HG03460 (cell line): ENCODE measurements at regions not wholly inside any gene's neighbourhood (a gene's known extent, or its start where the extent isn't known, plus 50 kb on each side); places are given as distances from the start of the nearest gene placed in this dataset.
A peak's percentile ranks its signal among the peaks of the same experiment; 100 is the strongest.

Experiments used
- ATAC-seq: cut with Tn5 transposase; IDR thresholded peaks from one replicate; pipeline ENCODE4 v1.9.1; 2021; ENCODE audit not compliant: unreplicated experiment

- no peak for ATAC-seq
Measured at GRCh38 chr6:156166093-156166492, 611.1 kb upstream of the ARID1B start.

- no peak for ATAC-seq
Measured at GRCh38 chr6:156164701-156165452, 612.3 kb upstream of the ARID1B start.

- no peak for ATAC-seq
Measured at GRCh38 chr6:156163311-156163710, 613.9 kb upstream of the ARID1B start.

- ATAC-seq, result no peak
Measured at GRCh38 chr6:156161471-156161870, 615.7 kb upstream of the ARID1B start.

- ATAC-seq, result no peak
Measured at GRCh38 chr6:156160795-156161165, 616.4 kb upstream of the ARID1B start.

GRCh38 chr6:156160007-156160794 is 617.0 kb upstream of the ARID1B start:
- ATAC-seq, result no peak

- ATAC-seq, result no peak
Measured at GRCh38 chr6:156154896-156155295, 622.3 kb upstream of the ARID1B start.

- no peak for ATAC-seq
Measured at GRCh38 chr6:156150391-156150790, 626.8 kb upstream of the ARID1B start.

- no peak for ATAC-seq
Measured at GRCh38 chr6:156146891-156147290, 630.3 kb upstream of the ARID1B start.

- peak; percentile 97 for ATAC-seq
Measured at GRCh38 chr6:156131221-156131903, 645.8 kb upstream of the ARID1B start.

GRCh38 chr6:156126535-156126934 is 650.6 kb upstream of the ARID1B start:
- ATAC-seq, result no peak

GRCh38 chr6:156125844-156126243 is 651.3 kb upstream of the ARID1B start:
- no peak for ATAC-seq

- ATAC-seq, result no peak
Measured at GRCh38 chr6:156123731-156124130, 653.4 kb upstream of the ARID1B start.

- no peak for ATAC-seq
Measured at GRCh38 chr6:156121973-156122372, 655.2 kb upstream of the ARID1B start.

GRCh38 chr6:156114541-156114940 is 658.9 kb upstream of the NOX3 start:
- no peak for ATAC-seq

- no peak for ATAC-seq
Measured at GRCh38 chr6:156113631-156114030, 658.0 kb upstream of the NOX3 start.

- no peak for ATAC-seq
Measured at GRCh38 chr6:156111913-156112312, 656.3 kb upstream of the NOX3 start.

- no peak for ATAC-seq
Measured at GRCh38 chr6:156110249-156110648, 654.6 kb upstream of the NOX3 start.

- ATAC-seq, result no peak
Measured at GRCh38 chr6:156109713-156110112, 654.1 kb upstream of the NOX3 start.

- no peak for ATAC-seq
Measured at GRCh38 chr6:156107624-156108101, 652.0 kb upstream of the NOX3 start.

- ATAC-seq, result no peak
Measured at GRCh38 chr6:156102129-156102528, 646.5 kb upstream of the NOX3 start.

GRCh38 chr6:156098839-156099238 is 643.2 kb upstream of the NOX3 start:
- no peak for ATAC-seq
